ENCODE measurements at regions not wholly inside any gene's neighbourhood (a gene's known extent, or its start where the extent isn't known, plus 50 kb on each side); places are given as distances from the start of the nearest gene placed in this dataset.

DNA sequence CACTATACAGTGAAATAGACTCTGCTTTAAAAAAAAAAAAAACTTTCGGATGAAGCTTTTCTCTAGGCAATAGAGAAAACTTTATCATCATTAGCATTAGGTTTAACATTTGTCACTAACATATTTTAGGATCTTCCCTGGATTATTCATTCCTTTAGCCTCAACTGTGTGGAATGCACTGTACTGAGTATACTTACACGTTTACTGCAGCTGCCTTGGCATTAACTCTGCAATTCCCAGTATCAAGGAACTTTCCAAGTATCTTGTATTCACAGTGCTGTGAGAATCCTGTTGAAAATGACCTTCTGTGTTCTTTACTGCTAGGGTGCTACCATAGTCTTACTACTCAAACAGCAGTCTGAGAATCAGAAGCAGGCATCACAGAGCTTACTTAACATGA is 328.2 kb upstream of the COL3A1 start:
- Histone ChIP-seq H3K79me2 (ENCODE audit: insufficient read depth, low read length) (no peaks in the 10 kb centered on the region), H3K9me3 (replicated peaks in 1 of 2; ENCODE audit: control insufficient read depth in 1 of 2, insufficient read depth in 1 of 2, low read length in 2 of 2) (peaks cover 0 to 4% of the 10 kb centered on the region in 2 donors), H3K4me3 (replicated peaks in 1 of 3; ENCODE audit: low read depth in 2 of 3, low read length in 3 of 3) (no peak overlapping the region), H3K9ac (ENCODE audit: insufficient read depth, low read length, poor library complexity, severe bottlenecking) (no peak overlapping the region), H3K27ac (ENCODE audit: low read depth in 1 of 2, low read length in 2 of 2) (no peak overlapping the region), H2AFZ (ENCODE audit: insufficient read depth, low read depth, low read length, poor library complexity, severe bottlenecking) (no peak overlapping the region), H4K20me1 (ENCODE audit: insufficient read depth, low read length) (no peaks in the 10 kb centered on the region), H3K36me3 (replicated peaks in 1 of 2; ENCODE audit: control insufficient read depth in 1 of 2, insufficient read depth in 2 of 2, low read length in 2 of 2) (no peaks in the 10 kb centered on the region), H3K4me1 (ENCODE audit: control insufficient read depth in 1 of 2, insufficient read depth in 2 of 2, low read length in 2 of 2) (no peaks in the 10 kb centered on the region), H3K27me3 (ENCODE audit: control insufficient read depth in 2 of 2, insufficient read depth in 2 of 2, low read length in 2 of 2) (no peaks in the 10 kb centered on the region), H3K4me2 (replicated peaks; ENCODE audit: extremely low read depth, low read length, poor library complexity, severe bottlenecking) (no peak overlapping the region)
- intact Hi-C loops (cut with micrococcal nuclease): no loop called here
- no peak overlapping the region for H3K4me3 Mint-ChIP-seq
- DNase-seq: no peak
- TF ChIP-seq, protein P1, sequence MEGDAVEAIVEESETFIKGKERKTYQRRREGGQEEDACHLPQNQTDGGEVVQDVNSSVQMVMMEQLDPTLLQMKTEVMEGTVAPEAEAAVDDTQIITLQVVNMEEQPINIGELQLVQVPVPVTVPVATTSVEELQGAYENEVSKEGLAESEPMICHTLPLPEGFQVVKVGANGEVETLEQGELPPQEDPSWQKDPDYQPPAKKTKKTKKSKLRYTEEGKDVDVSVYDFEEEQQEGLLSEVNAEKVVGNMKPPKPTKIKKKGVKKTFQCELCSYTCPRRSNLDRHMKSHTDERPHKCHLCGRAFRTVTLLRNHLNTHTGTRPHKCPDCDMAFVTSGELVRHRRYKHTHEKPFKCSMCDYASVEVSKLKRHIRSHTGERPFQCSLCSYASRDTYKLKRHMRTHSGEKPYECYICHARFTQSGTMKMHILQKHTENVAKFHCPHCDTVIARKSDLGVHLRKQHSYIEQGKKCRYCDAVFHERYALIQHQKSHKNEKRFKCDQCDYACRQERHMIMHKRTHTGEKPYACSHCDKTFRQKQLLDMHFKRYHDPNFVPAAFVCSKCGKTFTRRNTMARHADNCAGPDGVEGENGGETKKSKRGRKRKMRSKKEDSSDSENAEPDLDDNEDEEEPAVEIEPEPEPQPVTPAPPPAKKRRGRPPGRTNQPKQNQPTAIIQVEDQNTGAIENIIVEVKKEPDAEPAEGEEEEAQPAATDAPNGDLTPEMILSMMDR (IDR thresholded peaks at IDR 0.05): no peak
- 71% methylated on average over 1 of the region's 2 CpGs for WGBS (ENCODE audit: insufficient coverage)
- H3K4me1 Mint-ChIP-seq: no peaks in the 10 kb centered on the region
- H3K27me3 Mint-ChIP-seq (ENCODE audit: low read depth in 3 of 3): no peaks in the 10 kb centered on the region
- peaks cover 0 to 5% (median 0%) of the 10 kb centered on the region in 7 donors for H3K9me3 Mint-ChIP-seq
- H3K36me3 Mint-ChIP-seq: no peaks in the 10 kb centered on the region
- no peak overlapping the region for H3K27ac Mint-ChIP-seq

DNA sequence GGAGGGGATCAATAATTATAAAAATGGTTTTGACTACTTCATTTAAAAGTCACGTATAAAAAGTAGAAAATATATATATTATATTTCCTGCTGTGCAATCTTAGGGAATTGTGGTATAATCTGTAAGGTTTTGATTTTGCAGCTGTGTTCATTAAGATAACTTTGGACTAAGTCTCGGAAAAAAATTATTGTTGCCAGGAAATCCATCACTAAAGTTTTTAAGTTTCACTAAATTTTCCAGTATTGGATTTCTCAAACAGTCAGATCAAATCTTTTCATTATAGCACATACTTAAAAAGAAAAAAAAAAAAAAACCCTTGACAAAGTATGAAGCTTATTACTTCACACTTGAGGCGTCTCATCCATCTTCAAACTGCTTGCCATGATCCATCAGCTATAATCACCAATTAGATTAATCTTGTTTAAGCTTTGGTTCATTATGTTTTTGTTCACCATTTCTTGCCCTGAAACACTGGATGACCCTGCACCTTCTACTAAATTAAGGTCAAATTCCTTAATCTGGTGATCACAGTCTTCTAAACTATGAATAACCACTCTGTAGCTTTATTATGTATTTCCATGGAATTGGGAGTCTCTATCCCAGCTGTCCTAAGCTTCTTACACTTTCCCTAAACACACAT is 326.6 kb upstream of the COL3A1 start:
- no peak overlapping the region for H3K4me3 Mint-ChIP-seq
- DNase-seq: no peak
- TF ChIP-seq, protein P1 (IDR thresholded peaks at IDR 0.05): no peak

More for the DNA sequence above, 326.6 kb upstream of the COL3A1 start:
- Histone ChIP-seq H3K9ac (ENCODE audit: insufficient read depth, low read length, poor library complexity, severe bottlenecking) (no peak overlapping the region), H3K79me2 (ENCODE audit: insufficient read depth, low read length) (no peaks in the 10 kb centered on the region), H3K4me1 (ENCODE audit: control insufficient read depth in 1 of 2, insufficient read depth in 2 of 2, low read length in 2 of 2) (no peaks in the 10 kb centered on the region), H2AFZ (ENCODE audit: insufficient read depth, low read depth, low read length, poor library complexity, severe bottlenecking) (no peak overlapping the region), H3K27ac (ENCODE audit: low read depth in 1 of 2, low read length in 2 of 2) (no peak overlapping the region), H3K4me2 (replicated peaks; ENCODE audit: extremely low read depth, low read length, poor library complexity, severe bottlenecking) (no peak overlapping the region), H3K9me3 (replicated peaks in 1 of 2; ENCODE audit: control insufficient read depth in 1 of 2, insufficient read depth in 1 of 2, low read length in 2 of 2) (peaks cover 0 to 4% of the 10 kb centered on the region in 2 donors), H3K4me3 (replicated peaks in 1 of 3; ENCODE audit: low read depth in 2 of 3, low read length in 3 of 3) (no peak overlapping the region), H3K36me3 (replicated peaks in 1 of 2; ENCODE audit: control insufficient read depth in 1 of 2, insufficient read depth in 2 of 2, low read length in 2 of 2) (no peaks in the 10 kb centered on the region), H3K27me3 (ENCODE audit: control insufficient read depth in 2 of 2, insufficient read depth in 2 of 2, low read length in 2 of 2) (no peaks in the 10 kb centered on the region), H4K20me1 (ENCODE audit: insufficient read depth, low read length) (no peaks in the 10 kb centered on the region)
- H3K4me1 Mint-ChIP-seq: no peaks in the 10 kb centered on the region
- intact Hi-C loops (cut with micrococcal nuclease): no loop called here
- no peak overlapping the region for H3K27ac Mint-ChIP-seq
- no CpG with 5 or more reads among the region's 3 CpGs for WGBS (ENCODE audit: insufficient coverage)
- H3K27me3 Mint-ChIP-seq (ENCODE audit: low read depth in 3 of 3): no peaks in the 10 kb centered on the region
- no peaks in the 10 kb centered on the region for H3K36me3 Mint-ChIP-seq
- peaks cover 0 to 5% (median 0%) of the 10 kb centered on the region in 7 donors for H3K9me3 Mint-ChIP-seq

All from CD14-positive monocyte (primary cell).